ENCODE measurements at regions not wholly inside any gene's neighbourhood (a gene's known extent, or its start where the extent isn't known, plus 50 kb on each side); places are given as distances from the start of the nearest gene placed in this dataset.

DNA sequence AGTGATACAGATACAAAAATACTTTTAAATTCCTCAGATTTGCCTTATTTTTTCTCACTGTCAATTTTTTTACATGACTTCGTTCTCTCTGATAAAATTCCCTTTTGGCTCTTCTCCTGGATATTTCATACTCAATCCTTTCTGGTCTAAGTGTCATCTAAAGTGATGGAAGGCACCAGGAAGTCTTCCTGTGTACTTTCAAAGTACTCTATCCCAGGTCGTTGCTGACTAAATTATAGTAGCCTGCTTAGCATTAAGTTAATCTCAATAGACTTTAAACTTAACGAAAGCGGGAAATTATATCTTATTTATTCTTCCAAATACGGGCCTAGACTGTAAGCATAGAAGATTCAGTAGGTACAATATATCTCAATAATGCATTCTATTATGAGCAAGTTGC, 67.8 kb downstream of the CASP12 start:
- no peak for DNase-seq (ENCODE audit: low read depth)

DNA sequence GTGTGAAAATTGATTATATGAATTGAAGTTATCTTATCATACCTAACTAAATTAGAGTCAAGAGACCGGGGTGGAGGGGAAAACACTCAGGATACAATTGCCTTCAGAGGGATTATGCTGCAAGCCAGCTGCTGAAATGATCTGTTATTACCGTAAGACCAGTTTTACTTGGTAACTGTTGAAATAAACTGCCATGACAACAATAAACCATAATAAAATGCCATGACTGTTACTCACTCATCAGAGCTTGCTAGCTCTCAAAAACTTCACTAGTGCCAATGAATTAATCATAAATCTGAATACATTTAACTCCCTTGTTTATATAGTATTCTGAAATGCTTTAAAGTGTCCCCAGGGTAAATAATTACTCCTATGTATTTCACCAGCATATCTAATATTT, 68.2 kb downstream of the CASP12 start:
- peak; percentile 88 for DNase-seq (ENCODE audit: low read depth)

DNA sequence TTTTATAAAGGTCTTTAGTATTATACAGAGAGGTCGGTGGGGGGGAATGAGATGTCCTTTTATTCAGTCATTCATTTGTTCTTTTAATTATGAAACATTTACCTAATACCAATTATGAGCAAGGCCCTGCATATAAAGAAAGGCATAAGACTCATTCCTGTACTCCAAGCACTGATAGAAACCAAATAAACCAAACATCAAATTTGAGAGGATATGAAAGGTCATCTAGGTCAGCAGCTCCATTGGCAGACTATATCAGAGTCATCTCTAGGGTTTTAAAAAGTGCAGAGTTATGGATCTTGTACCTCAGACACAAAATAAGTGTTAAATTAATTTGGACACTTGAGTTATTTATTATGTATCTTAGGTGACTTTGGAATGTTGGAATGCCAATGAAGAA, 71.5 kb downstream of the CASP12 start:
- DNase-seq (ENCODE audit: low read depth), result no peak

DNA sequence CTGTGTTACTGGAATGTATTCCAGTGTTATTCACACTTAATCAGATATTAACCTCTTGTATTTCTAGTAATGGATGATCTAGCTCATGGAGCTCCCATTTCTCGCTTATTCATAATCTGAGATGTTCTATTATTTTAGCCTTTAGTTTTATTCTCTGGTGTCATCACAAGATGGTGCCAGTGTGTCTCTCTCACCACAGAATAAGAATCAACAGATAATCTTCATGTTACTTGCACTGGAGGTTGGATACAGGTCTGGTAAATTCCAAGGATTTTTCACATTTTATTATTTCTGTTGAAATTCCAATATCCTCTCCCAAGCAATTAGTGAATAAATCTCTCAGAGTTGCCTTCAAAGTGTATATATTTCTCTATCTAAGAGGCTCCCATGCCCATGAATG, 74.6 kb downstream of the CASP12 start:
- DNase-seq (ENCODE audit: low read depth), result no peak

DNA sequence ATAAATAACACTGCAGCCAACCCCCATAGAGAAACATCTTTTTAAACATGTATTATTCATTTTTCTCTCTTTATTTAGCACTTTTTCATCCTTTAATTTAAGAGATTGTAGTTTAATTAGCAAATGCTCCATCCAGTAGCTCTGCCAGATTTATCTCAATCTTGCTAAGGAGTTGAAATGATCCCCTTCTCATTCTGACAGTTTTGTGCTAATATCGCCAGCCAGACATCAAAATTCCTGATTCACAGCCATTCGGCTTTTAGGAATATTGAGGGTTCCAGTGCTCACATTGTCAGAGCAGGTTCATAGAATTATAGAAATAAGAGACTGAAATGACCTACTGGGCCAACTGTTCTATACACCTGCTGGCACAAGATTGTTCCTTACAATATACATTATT, 77.8 kb downstream of the CASP12 start:
- DNase-seq (ENCODE audit: low read depth), result no peak

DNA sequence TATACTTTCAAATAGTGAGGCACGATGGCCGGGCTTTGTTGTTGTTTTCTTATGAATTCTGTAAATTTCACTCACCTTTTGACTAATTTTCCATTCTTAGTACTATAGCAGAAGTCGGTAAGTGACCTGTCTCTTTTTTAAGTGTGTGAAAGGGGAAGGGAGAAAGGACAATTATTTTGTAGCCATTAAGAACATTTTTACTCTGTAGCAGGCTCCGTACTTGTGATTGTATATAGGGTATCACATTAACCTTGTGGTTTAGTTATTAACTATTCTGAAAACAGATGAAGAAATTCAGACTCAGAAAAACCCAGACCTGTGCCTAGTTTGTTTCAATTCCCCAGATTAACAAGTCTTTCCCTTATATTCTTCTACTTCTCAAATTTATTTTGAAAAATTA, 78.7 kb downstream of the CASP12 start:
- no peak for DNase-seq (ENCODE audit: low read depth)

DNA sequence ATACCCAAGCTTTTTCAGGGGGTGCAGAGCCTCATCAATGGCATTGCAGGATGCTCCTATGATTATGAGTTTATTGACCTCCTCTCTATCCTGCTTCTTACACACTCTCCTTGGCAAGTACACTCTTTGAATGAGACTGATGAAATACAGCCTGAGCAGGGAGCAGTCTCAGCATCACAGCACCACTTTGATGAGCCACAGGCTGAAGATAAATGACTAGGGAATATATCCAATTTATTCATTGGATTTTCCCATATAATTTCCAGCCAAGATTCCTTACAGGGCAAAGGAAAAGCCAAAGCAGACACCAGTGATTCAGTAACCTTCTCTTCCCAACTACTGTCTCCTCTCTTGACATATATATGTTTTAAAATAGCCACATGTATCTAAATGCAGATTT, 79.2 kb downstream of the CASP12 start:
- DNase-seq (ENCODE audit: low read depth), result no peak

DNA sequence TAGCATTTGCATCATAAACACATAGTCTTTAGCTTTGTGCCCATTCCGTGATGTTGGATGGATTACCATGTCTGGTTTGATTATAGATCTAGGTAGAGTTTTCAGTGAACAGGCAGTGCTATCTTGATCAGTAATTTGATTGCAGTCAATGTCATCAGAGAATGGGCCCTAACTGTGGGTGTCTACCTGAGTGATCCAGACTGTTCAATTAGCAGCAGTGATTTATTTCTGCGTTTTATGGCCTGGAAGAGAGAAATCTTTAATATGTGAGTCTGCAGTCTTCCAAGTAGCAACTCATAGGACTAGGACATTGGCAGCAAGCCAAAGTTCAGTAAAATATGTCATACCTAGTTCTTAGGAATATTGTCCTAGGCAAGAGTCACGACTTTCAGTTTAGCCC, 80.3 kb downstream of the CASP12 start:
- no peak for DNase-seq (ENCODE audit: low read depth)

DNA sequence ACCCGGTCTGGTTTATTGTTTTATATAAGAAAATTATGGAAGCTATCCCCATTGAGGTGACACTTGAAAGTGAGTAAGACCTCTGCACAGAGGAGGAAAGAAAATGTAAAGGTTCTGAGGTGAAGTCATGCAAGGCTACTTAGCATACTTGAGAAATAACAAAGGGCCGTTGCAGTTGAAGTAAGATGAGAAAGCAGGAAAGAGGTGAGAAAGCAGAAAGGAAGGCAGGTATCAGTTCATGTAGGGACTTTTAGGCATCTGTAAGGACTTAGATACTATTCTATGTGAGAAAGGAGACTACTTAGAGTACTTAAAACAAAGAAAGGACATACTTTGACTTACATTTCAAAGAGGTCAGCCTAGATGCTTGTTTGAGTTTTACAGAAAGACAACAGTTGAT, 84.7 kb downstream of the CASP12 start:
- DNase-seq (ENCODE audit: low read depth), result no peak

DNA sequence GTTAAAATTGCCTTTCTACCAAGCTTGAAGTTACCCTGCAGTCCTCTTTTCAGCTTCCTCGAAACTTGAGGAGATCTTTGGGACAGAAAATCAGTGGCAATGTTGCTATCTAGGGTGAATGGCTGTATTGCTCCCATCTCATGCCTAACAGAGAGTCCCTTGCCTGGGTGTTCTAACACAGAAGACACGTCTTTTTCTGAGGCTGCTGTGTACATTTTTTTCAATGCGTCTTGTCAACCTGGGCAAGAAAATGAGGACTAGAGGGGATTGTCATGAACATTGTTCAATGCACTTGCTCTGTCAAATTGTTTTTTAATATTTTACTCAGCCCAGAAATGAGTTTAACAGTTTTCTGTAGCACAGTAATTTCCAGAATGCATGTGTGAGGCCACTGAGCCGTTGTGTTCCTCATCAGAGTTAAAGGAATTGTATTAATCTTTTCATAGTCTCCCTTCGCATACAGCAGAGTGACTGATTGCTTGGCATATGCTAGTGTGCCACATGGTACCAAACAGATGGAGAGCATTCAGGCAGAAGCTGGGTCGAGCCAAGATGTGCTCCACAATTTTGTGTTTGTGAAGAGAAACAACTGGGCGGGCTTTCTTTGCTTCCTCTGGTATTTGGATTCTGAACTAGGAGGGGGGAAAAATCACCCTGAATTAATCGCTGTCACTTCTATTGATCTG, 86.0 kb downstream of the CASP12 start:
- DNase-seq (ENCODE audit: low read depth), result no peak

DNA sequence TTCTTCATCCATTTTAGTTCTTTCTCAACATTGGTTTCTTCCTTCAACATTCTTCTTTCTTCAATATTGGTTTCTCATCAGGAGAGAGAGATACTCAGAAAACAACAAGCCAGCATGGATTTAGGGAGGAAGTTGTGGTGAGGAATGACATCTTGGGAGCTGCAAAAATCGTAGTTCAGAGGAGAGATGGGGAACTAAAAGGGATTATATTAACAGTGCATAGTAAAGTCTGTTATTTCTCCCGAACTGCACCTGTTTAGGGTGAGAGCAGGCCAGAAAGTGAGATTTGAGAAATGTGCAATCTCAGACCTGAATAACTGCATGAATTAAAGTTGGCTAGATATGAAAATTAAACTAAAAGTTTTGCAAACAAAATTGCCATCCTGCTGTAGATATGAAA, 94.5 kb downstream of the CASP12 start:
- no peak for DNase-seq (ENCODE audit: low read depth)

DNA sequence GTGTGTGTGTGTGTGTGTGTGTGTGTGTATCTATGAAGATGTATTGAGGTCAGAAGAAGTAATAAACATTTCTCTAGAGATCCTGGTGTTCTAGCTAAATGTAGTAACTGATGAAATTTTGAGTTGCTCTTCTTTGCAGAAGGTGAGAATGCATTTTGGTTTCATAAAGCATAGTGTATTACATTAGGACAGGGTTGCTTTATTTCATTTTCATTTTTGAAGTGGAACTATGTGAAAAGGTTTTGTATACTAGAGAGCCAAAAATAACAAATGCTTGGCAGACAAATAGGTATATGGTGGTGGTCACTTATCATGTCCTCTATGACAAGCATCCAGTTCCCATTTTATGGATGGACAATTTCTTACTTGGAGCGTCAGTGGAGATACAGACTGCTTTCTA, 99.0 kb downstream of the CASP12 start:
- no peak for DNase-seq (ENCODE audit: low read depth)

DNA sequence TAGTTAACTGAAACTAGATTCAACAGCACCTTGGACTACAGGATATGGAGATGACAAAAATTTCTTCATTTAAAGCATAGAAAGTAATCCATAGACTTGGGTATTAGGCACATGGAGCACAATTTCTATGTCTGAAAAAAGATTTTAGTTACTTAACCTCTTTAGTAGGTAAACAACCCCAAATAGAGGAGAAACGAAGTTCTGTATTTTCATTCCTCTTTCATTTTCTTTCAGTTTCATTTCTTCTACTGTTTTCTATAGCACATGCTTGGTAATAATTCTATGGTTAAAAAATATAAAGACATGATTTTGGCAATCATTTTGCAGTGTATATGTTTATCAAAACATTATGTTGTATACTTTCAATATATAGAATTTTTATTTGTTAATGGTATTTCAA, 99.5 kb downstream of the CASP12 start:
- DNase-seq (ENCODE audit: low read depth), result no peak

DNA sequence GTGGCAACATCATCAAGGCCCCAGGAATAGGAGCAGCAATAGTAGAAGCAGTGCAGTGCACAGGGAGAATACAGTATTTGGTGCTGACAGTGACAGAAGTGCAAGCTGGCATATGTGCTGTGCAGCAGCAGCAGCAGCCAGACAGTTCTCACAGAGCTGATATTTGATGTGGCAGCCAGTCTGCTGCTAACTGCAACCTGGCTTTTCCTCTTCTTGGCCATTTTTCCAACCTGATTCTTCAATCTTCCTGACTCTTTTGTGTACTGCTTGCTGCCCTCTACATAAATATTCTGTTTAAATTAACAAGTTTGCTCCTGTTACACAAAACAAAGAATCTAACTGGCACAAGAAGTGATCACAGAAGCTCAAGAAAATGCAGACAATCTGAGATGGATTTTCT, 102.0 kb downstream of the CASP12 start:
- DNase-seq (ENCODE audit: low read depth), result no peak

DNA sequence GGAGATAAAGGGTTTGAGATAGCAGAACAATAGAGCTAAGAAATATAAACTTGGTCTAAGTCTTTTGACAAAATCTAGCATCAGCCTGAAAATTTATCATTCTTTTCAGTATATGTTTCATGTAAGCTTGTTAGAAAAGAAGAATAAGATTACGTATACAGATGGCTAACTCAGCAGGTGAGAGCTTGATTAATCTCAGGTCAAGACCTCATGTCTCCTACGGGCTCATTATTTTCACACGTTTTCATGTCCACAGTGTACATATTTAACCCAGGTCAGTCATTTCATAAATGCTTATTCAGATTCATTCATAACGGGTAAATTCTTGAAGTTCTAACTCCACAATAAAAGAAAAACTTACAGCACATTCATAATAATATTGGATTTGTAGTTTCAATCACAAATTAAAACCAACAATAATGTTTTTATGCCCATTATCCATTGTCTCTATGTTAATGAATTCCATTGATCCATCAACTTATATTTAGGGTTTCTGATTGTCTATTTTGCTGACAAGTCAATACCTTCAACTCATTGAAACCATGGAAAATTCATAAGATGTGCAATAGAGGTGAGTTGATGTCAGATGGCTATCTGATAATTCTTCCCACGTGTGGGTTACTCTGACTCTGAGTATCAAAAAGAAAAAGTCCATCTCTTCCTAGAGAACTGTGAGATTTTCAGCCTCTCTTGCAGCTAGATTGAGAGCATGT, 102.6 kb downstream of the CASP12 start:
- no peak for DNase-seq (ENCODE audit: low read depth)

DNA sequence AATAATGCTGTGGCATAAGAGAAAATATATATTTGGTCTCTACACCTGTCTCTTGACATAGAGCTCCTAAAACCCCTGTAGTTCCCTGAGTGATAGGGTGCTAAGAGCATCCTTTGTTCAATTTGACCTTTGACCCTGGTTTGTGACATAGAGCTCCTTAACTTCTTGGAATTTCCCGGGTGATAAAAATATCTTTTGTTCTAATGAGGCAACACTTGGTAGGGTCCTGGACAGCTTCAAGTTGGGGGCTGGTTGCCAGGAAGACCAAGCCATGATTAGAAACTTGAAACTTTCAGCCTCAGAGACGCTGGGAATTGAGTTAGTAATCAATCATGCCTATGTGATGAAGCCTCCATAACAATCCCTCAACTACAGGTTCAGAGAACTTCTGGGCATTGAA, 105.4 kb downstream of the CASP12 start:
- DNase-seq (ENCODE audit: low read depth), result no peak

DNA sequence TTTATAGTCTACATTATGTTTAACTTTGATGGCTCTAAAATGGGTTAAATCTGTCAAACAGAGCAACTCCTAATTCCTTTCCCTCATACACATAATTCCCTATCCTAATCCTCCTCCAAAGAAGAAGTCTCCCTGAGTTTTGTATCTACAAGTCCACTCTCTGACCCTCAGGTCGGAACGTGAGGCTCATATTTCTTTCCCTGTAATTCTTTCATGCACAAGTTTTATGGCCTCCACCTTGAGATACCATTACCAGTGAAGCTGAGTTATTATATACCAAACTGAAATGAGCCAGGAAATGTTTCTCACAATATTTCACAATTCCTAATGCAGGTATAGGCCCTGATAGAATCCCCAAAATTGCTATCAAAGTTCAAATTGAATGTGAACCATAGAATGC, 106.4 kb downstream of the CASP12 start:
- no peak for DNase-seq (ENCODE audit: low read depth)

DNA sequence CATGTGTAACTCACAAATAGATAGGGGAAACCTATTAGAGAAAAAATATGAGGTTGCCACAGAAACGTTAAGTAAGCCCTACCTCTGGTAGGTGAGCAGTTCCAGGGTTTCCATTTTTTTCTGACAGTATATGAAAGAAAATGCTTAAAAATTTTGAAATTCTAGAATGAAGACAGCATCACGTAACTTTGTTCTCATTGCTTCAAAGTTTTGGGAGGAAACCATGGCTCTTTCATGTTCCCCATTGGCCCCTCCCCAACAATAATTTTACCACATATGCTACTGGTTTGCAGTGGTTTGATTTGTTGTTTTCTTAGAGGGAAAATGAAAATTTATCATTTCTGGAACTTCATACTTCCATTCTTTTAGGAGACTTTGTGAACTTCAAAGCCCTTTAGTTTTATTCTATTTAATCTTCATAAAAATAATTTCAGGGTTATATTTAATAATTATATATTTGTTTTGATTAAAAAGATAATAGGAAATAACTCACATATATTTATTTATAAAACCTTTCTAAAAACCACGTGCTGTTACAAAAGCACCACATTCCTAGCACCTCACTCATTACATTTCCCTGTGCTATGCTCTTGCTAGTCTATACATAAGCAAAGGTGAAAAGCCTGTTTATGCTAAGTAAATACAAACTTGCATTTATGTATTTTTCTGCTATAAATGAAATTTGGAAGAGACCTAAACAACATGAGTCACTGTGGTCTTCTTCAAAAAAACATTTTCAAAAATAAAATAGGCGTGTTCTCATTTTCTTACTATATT, 113.4 kb downstream of the CASP12 start:
- DNase-seq (ENCODE audit: low read depth), result no peak

DNA sequence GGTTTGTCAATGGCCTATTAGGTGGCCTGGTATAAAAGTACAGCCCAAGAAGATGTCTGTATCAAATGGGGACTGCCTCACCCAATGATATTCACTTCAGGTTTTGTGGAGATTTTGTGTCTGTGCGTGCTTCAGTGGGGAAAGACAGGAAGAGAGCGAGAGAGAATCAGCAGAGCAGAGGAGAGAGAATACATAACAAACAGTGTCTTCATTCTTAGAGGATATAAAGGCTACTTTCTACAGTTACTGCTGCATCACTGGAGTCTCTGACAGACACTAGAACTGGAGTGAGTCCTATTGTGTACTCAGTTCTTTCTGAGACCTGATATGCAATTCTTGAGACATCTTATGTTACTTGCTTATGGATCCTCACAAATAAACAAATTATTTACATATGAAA, 115.0 kb downstream of the CASP12 start:
- no peak for DNase-seq (ENCODE audit: low read depth)

DNA sequence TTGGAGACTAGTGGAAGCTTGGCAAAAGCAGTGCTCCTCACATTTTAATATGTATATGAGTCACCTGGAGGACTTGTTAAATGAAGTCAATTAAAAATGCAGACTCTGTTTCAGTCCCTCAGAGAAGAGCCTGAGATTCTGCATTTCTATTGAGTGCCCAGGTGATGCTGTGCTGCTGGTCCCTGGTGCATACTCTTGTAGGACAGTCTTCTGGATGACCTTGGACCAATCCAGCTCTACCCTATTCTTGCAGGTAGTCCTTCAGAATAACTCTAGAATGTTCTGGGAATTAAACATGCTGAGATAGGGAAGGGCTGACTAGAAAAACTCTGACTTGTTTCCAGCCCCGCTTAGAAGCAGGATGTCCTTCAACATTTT, 115.9 kb downstream of the CASP12 start:
- no peak for DNase-seq (ENCODE audit: low read depth)

DNA sequence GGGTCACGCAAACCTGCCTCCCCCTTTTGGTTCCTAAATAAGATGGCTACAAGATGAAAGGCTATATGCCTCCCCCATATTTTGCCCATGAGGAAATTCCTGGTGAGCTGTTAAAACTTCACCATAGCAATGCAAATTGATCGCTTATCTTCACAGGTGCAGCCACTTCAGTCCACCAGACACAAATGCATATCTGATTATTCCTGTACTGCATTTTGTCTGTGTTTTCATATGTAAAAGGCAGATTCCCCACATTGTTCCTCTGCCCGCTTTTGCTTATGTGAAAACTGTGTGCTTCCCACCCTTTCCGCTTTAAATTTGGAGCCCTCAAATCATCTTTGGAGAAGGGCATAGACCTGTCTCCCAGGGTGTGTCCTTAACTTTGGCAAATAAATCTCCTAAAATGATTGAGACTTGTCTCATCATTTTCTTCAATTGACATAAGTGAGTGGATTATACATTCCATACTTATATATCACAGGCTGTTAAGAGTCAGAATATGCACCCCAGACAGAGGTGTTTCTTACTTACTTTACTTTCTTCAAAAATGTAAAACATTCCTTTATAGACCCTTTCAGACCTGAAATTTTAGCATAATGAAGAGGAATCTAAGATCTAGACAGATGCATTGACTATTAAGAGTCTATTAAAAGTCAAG, 116.4 kb downstream of the CASP12 start:
- no peak for DNase-seq (ENCODE audit: low read depth)

DNA sequence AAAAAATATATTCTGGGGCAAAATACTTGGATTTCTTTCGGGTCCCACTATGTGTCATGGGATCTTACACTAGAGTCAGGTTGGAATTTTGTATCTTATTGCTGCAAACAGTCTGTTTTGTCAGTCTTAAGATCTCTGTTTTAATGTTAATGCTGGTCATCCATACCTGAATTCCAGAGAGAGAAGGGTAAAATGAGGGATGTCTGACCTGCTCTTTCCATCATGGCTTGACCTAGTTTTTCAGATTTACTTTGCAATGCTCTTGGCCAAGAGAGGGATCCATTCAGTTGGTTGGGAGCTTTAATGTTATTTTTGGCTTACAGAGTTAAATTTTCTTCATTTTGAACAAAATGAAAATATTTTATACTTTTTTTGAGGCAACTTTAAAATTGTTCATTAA, 117.2 kb downstream of the CASP12 start:
- DNase-seq (ENCODE audit: low read depth), result no peak
